Mucosa of rectum (tissue), 2 donors: ENCODE measurements at regions not wholly inside any gene's neighbourhood (a gene's known extent, or its start where the extent isn't known, plus 50 kb on each side); places are given as distances from the start of the nearest gene placed in this dataset.
"Not testable (repeated sequence)": the region's sequence is repeated elsewhere in the genome, so short reads cannot be mapped to it uniquely, and the experiment has no call there.

Experiments used
- H3K27ac ChIP-seq, 2 donors: one replicate each; pipeline ENCODE4 v1.7.0; 2013; ENCODE audit warnings: inconsistent platforms in 2 of 2, low read depth in 2 of 2, low read length in 2 of 2
- H3K27me3 ChIP-seq, 2 donors: one replicate each; pipeline ENCODE4 v1.7.0; 2013; ENCODE audit warnings: low read length in 2 of 2; ENCODE audit not compliant: control insufficient read depth in 2 of 2, insufficient read depth in 2 of 2
- H3K36me3 ChIP-seq, 2 donors: one replicate each; pipeline ENCODE4 v1.7.0; 2013; ENCODE audit warnings: low read length in 2 of 2; ENCODE audit not compliant: control insufficient read depth in 2 of 2, insufficient read depth in 2 of 2
- H3K4me1 ChIP-seq, 2 donors: one replicate each; pipeline ENCODE4 v1.7.0; 2013; ENCODE audit warnings: low read length in 2 of 2, mild to moderate bottlenecking in 1 of 2; ENCODE audit not compliant: control insufficient read depth in 2 of 2, insufficient read depth in 2 of 2
- H3K4me3 ChIP-seq, 2 donors: one replicate each; pipeline ENCODE4 v1.7.0; 2013; ENCODE audit warnings: low read length in 2 of 2
- H3K9ac ChIP-seq, 2 donors: one replicate each; pipeline ENCODE4 v1.7.0; 2013; ENCODE audit warnings: low read length in 2 of 2, low read depth in 1 of 2, mild to moderate bottlenecking in 1 of 2
- H3K9me3 ChIP-seq, 2 donors: one replicate each; pipeline ENCODE4 v1.7.0; 2013; ENCODE audit warnings: low read length in 2 of 2; ENCODE audit not compliant: control insufficient read depth in 2 of 2
- donor health status: healthy.
- donor health status: Normal muscosa, but diverticular disease.

DNA sequence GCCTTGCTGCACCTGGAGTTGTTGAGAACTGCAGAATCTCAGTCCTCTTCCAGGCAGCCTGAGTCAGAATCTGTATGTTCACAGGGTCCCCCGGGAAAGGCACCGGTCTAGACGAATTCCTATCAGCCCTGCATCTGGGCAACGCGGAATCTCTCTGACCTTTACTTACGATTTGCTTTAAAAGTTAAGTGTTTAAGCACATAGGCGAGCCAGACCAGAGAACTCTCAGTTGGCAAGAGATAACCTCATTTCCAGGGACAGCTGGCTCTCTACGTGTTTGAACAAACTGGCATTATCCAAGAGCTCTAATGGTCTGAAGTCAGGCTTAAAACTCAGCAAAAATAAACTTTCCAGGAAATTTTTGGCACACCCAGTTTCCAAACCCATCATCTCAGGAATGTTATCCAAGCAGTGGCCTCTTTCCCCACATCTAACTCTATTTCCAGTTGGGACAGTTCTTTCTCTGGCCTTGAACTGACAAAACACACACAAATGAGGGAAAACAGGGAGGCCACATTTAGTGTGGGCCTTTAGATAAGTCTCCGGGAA lies 53.4 kb downstream of the HES1 start:
- no peak overlapping the region for H3K9ac ChIP-seq
- no peak overlapping the region for H3K27ac ChIP-seq
- no peaks in the 10 kb centered on the region for H3K9me3 ChIP-seq
- H3K4me3 ChIP-seq: no peak overlapping the region
- no peaks in the 10 kb centered on the region for H3K36me3 ChIP-seq
- H3K27me3 ChIP-seq: no peaks in the 10 kb centered on the region
- H3K4me1 ChIP-seq: peaks cover 0 to 4% of the 10 kb centered on the region in 2 donors

DNA sequence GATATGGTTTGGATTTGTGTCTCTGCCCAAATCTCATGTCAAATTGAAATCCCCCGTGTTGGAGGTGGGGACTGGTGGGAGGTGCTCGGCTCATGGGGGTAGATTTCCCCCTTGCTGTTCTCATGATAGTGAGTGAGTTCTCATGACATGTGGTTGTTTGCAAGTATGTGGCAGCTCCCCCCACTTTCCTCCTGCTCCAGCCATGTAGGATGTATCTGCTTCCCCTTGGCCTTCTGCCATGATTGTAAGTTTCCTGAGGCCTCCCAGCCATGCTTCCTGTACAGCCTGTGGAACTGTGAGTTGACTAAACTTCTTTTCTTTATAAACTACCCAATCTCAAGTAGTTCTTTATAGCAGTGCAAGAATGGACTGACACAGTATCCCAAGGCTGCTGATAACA lies 55.9 kb downstream of the HES1 start:
- H3K4me1 ChIP-seq, H3K27me3 ChIP-seq, H3K36me3 ChIP-seq: not testable (repeated sequence)

DNA sequence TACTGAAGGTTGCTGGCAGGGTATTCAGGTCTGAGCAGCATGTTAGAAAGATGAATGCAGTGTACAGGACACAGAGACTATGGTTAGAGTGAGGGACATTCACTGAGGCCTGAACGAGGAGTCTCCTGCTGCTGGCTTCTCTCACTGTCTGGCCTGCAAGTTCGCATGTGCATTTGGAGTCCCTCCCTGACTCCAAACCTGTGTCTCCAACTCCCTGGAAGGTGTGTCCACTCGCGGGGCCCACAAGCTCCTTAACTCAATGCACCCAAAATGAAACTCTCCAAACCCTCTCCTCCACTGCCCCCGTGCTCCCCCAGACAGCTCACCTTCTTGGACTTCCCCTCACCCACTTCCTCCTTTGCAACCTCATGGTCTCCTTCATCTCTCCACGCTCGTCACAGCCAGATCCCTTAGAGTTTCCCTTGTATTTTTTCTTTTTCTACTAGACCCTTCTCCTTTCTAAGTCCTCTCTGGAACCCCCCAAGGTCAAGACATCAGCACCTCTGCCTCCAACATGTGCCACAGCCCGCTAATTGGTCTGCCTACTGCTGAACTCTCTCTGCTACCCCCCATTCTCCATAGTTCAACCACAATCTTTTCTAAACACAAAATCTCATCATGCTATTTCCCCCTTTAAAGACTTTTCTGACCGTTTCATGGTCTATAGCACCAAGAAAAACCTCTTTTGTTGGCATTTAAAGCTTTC lies 58.3 kb downstream of the HES1 start:
- H3K36me3 ChIP-seq: no peaks in the 10 kb centered on the region
- no peak overlapping the region for H3K27ac ChIP-seq
- no peaks in the 10 kb centered on the region for H3K27me3 ChIP-seq
- H3K4me1 ChIP-seq: peaks cover 0 to 5% of the 10 kb centered on the region in 2 donors
- no peaks in the 10 kb centered on the region for H3K9me3 ChIP-seq
- no peak overlapping the region for H3K4me3 ChIP-seq
- no peak overlapping the region for H3K9ac ChIP-seq

More for the DNA sequence above, 55.9 kb downstream of the HES1 start:
- not testable (repeated sequence) for H3K27ac ChIP-seq, H3K4me3 ChIP-seq, H3K9ac ChIP-seq, H3K9me3 ChIP-seq

DNA sequence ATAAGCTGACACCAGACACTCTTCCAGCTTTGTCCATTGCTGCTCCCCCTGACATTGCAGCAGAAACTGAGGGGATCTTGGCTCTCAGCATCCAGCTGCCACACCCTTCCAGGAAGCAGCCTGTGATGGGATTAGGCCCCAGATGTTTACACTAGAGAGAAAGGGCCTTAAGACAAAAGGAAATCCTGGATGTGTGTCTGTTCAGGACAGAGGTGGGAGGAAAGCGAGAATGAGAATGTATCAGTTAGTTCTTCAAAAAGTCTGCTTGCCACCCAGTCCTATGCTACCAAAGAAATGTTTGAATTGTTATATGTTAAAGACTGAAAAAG lies 58.8 kb downstream of the HES1 start:
- H3K27me3 ChIP-seq: no peaks in the 10 kb centered on the region
- H3K4me3 ChIP-seq: no peak overlapping the region
- H3K27ac ChIP-seq: no peak overlapping the region
- H3K36me3 ChIP-seq: no peaks in the 10 kb centered on the region
- peaks cover 0 to 6% of the 10 kb centered on the region in 2 donors for H3K4me1 ChIP-seq
- H3K9ac ChIP-seq: no peak overlapping the region
- H3K9me3 ChIP-seq: no peaks in the 10 kb centered on the region

DNA sequence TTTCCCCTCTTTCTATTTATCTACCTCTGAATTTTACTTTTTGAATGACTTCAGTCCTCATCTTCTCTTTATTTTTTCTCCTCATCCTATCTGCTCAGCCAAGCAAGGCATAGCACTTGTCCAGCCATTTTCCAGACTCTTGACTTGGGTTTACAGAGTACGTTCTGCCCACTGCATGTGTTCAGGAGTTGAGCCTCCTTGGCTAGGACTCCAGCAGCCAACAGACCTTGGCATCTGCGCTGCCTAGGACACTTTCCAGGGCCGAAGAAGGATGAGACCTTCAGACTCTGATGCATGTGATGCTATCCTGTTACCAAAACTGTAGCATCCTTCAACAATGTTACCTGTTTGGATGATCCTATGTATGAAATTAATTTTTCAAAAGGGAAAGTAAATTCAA lies 59.7 kb downstream of the HES1 start:
- H3K9ac ChIP-seq: no peak overlapping the region
- peaks cover 0 to 6% of the 10 kb centered on the region in 2 donors for H3K4me1 ChIP-seq
- H3K27ac ChIP-seq: no peak overlapping the region
- H3K9me3 ChIP-seq: no peaks in the 10 kb centered on the region
- H3K4me3 ChIP-seq: no peak overlapping the region
- no peaks in the 10 kb centered on the region for H3K27me3 ChIP-seq
- no peaks in the 10 kb centered on the region for H3K36me3 ChIP-seq

DNA sequence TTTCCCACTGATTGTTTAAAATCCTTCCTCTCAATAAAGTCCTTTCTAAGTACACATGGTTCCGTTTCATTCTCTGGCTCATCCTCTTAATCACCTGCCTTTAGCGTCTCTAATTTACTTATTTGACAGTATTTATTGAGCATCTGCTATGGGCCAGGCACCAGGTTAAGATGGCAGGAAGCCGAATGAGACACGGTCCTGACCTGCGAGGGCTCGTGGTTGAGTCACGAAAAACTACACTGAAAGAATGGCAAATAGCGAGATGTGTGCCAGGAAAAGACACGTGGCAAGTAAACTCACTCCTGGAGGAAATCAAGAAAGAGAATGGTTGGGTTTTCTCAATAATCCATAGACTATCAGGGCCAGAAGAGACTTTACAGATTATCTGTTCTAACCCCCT lies 60.9 kb downstream of the HES1 start:
- H3K36me3 ChIP-seq: no peaks in the 10 kb centered on the region
- H3K9ac ChIP-seq: no peak overlapping the region
- H3K4me1 ChIP-seq: peaks cover 0 to 6% of the 10 kb centered on the region in 2 donors
- H3K4me3 ChIP-seq: no peak overlapping the region
- H3K27ac ChIP-seq: no peak overlapping the region
- H3K9me3 ChIP-seq: no peaks in the 10 kb centered on the region
- H3K27me3 ChIP-seq: no peaks in the 10 kb centered on the region

DNA sequence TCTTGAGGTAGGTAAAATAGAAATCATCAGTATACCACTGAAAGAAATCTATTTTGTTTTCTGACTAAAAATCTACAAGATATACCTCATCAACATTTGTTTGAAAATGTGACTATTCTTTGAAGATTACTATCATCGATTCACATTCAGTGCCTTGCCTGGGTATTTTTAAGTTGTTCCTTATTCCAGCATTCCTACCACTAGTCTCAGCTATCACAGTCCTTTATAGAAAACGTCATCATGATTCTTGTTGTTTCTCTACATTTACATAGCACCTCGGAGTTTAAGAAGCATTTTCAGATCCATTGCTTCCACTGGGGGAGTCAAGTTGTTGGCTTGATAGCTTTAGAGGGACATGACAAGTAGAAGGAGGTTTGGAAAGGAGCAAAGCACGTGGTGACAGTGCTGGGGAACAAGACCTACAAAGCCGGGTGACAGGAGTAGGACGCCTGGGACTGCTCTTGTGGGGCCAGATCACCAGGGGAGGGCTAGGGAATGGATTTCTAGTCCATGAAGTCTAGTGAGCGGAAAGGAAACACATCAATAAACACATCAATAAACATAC lies 61.5 kb downstream of the HES1 start:
- H3K4me3 ChIP-seq: no peak overlapping the region
- H3K9me3 ChIP-seq: no peaks in the 10 kb centered on the region
- no peaks in the 10 kb centered on the region for H3K36me3 ChIP-seq
- H3K9ac ChIP-seq: no peak overlapping the region
- H3K27me3 ChIP-seq: no peaks in the 10 kb centered on the region
- H3K27ac ChIP-seq: no peak overlapping the region
- peaks cover 0 to 6% of the 10 kb centered on the region in 2 donors for H3K4me1 ChIP-seq

DNA sequence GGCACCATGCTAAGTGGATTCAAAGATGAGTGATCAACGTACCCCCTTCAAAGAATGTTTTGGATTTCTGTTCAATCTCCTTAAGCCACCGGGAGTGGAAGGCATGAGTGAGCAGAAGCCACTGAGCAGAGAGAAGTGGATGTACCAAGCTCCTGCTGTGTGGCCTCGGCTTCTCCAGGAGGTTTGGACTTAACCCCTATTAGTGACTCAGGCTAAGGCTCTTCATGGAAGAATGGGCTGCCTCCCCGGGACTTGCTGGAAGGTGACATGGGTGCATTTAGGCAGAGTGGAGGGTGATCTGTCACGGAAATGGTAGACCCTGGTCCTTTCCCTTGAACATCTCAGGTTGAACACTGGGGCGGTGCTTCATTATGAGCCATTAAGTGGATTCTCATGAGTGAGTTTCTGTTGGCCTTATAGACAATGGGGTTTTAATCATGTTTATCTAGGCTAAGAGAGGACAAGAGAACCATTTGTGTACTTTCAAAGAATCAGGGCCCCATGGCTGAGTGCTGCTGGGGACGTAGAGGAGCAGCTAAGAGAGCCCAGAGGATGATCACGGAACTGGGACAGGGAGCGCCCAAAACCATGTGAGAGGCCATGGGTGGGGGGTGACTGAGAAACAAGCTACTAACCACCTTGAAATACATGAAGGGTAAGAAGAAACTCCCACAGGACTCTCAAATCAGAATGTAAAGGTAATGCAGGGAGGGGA lies 62.2 kb downstream of the HES1 start:
- Histone ChIP-seq H3K4me1 (peaks cover 0 to 6% of the 10 kb centered on the region in 2 donors), H3K27ac (no peak overlapping the region), H3K27me3 (peaks cover 0 to under 1% of the 10 kb centered on the region in 2 donors), H3K36me3 (no peaks in the 10 kb centered on the region), H3K9me3 (no peaks in the 10 kb centered on the region), H3K4me3 (no peak overlapping the region), H3K9ac (no peak overlapping the region)

DNA sequence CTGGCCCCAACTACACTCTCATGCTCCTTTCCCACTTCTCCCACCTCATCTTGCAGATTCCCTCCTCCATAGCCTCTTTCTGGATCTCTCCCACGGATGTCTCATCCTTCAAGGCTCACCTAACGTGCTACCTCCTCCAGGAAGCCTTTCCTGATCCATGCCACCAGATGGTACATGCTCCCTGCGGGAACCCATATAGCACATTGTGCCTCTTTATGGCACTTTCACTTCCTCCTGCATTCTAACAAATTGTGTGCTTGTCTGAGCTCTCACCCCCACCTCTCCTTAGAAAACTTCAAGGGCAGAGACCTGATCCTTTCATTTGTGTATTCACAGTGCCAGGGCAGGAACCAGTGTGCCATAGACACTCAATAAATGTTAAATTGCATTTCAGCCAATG lies 63.0 kb downstream of the HES1 start:
- Histone ChIP-seq H3K36me3 (no peaks in the 10 kb centered on the region), H3K27me3 (peaks cover 7 to 8% of the 10 kb centered on the region in 2 donors), H3K9me3 (no peaks in the 10 kb centered on the region), H3K4me1 (peaks cover 0 to 6% of the 10 kb centered on the region in 2 donors), H3K9ac (no peak overlapping the region), H3K27ac (no peak overlapping the region), H3K4me3 (no peak overlapping the region)

DNA sequence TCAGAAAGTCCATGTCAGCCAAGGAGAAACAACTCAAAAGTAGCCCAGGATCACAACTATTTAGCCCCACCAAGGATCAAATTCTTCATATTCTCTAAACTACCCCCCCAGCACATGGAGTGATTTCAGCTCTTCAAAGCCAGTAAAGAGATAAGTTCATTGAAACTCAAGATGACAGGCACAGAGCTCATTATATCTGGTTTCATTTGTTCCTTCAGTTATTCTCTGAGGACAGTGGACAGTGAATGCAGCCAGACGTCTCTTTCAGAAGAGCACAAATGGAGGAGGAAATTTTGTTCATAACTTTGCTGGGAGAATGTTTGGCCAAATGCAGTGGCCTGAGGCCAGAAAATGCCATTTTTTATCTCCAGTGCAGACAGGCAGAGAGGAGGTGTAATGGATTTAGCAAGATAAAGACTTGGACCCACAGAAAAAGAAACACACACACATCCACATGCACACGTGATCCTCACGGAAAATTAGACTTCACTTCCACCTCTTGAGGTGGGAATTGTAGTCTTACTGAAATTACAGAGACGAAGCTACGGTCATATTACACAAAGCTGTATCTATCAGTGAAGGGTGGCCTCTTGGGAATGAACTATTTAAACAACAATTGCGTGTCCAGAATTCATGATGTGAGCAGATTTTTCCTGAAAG lies 64.6 kb downstream of the HES1 start:
- Histone ChIP-seq H3K4me3 (no peak overlapping the region), H3K27ac (no peak overlapping the region), H3K36me3 (no peaks in the 10 kb centered on the region), H3K27me3 (peaks cover 7 to 14% of the 10 kb centered on the region in 2 donors), H3K9ac (no peak overlapping the region), H3K4me1 (peaks cover 0 to 6% of the 10 kb centered on the region in 2 donors), H3K9me3 (no peaks in the 10 kb centered on the region)
